ENCODE measurements at regions not wholly inside any gene's neighbourhood (a gene's known extent, or its start where the extent isn't known, plus 50 kb on each side); places are given as distances from the start of the nearest gene placed in this dataset.
A peak's percentile ranks its signal among the peaks of the same experiment; 100 is the strongest.

DNA sequence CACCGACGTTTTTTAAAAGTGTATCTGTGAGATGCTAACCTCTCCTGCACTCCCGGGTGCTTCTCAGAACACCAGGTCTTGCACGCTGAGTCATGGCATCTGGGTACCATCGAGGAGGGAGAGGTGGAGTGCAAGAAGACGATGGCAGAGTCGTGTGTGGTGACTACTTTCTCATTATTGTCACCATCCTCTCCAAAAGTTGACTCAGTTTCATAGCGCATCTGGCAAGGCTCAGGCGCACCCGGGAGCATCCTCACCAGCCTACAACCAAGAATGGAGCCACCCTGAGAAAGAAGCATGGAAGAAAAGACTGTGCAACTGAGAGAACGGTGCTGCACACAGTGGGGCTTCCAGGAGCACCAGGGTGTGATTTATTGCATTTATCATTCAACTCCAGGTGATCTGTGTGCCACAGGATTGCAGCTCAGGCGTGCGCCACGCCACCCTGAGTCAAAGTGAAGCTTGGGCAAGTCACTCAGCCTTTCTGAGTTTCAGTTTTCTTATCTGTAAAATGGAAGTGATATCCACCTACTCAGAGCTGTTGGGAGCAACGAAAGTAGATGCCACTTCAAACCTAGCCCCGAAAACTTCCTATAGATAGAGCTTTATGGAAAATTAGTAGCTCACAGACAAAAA is 65.4 kb downstream of the LINC01488 start:
- H4K20me1 ChIP-seq (ENCODE audit: control insufficient read depth, insufficient read depth), result no peaks in the 10 kb centered on the region
- no peaks in the 10 kb centered on the region; the same call in 2 of the 3 replicates for H3K9me3 ChIP-seq (replicated peaks; ENCODE audit: control insufficient read depth, insufficient read depth, low read length)
- DNase-seq (ENCODE audit: low read depth, low spot score), result peak; percentile 45
- SMC1A ChIA-PET (ENCODE audit: uncharacterized antibody, unreplicated experiment), result interaction anchor here (0.6 to 1.3 kb wide), 3 partner anchors 249 to 288 kb away, joined by 3 to 4 read pairs (median 3); no protein-coding TSS in a partner anchor
- peak; percentile 90 for ATAC-seq
- CTCF ChIA-PET, result interaction anchor here (0.5 to 2.0 kb wide), 5 partner anchors 18 to 445 kb away, joined by 3 to 7 read pairs (median 3); no protein-coding TSS in a partner anchor
- FAIRE-seq, result peak; percentile 91
- peaks cover 8% of the 10 kb centered on the region; the same call in 1 of the 2 replicates for H3K4me1 ChIP-seq (ENCODE audit: control insufficient read depth, insufficient read depth, low read length)
- H2AFZ ChIP-seq (ENCODE audit: control insufficient read depth, low read depth, low read length), result no peak overlapping the region
- POLR2A ChIA-PET, result no interaction called here
- no peaks in the 10 kb centered on the region; a peak in 1 of 4 replicates for H3K27me3 ChIP-seq (replicated peaks in 1 of 2; ENCODE audit: control insufficient read depth in 2 of 2, insufficient read depth in 2 of 2, low read length in 1 of 2)
- H3K27ac ChIP-seq (ENCODE audit: control insufficient read depth, insufficient read depth), result no peak overlapping the region
- intact Hi-C loops (cut with micrococcal nuclease; ENCODE audit: unreplicated experiment) (no loop called here), in situ Hi-C loops (cut with MboI) (no loop called here)
- no peaks in the 10 kb centered on the region for H3K36me3 ChIP-seq (ENCODE audit: control insufficient read depth in 2 of 2, insufficient read depth in 2 of 2, low read length in 1 of 2)
- no peak overlapping the region for H3K9ac ChIP-seq (ENCODE audit: control insufficient read depth, insufficient read depth, low read length)
- no peaks in the 10 kb centered on the region for H3K79me2 ChIP-seq (ENCODE audit: control insufficient read depth, insufficient read depth, low read length)
- BruUV-seq (replicated peaks), result no TSS peak
- peak overlapping the region; percentile 45; the same call in 1 of the 2 replicates for H3K4me2 ChIP-seq (ENCODE audit: control insufficient read depth, insufficient read depth)
- 0% methylated on average over 16 of the region's 16 CpGs for WGBS (ENCODE audit: insufficient coverage, insufficient replicate concordance, low lambda C conversion rate, missing lambda C conversion rate)
- no peak overlapping the region for H3K4me3 ChIP-seq
- RAD21 ChIA-PET (ENCODE audit: unreplicated experiment), result interaction anchor here (1.1 to 2.1 kb wide), 2 partner anchors 249 to 416 kb away, joined by 3 to 13 read pairs; no protein-coding TSS in a partner anchor
- TF ChIP-seq, protein P1, sequence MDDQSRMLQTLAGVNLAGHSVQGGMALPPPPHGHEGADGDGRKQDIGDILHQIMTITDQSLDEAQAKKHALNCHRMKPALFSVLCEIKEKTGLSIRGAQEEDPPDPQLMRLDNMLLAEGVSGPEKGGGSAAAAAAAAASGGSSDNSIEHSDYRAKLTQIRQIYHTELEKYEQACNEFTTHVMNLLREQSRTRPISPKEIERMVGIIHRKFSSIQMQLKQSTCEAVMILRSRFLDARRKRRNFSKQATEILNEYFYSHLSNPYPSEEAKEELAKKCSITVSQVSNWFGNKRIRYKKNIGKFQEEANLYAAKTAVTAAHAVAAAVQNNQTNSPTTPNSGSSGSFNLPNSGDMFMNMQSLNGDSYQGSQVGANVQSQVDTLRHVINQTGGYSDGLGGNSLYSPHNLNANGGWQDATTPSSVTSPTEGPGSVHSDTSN (IDR thresholded peaks at IDR 0.05; ENCODE audit: insufficient replicate concordance, low read depth, low read length), result peak; percentile 36
- no peak for TF ChIP-seq MXI1 (IDR thresholded peaks at IDR 0.05; ENCODE audit: low read depth, low read length)
- TF ChIP-seq POLR2A (IDR thresholded peaks at IDR 0.05; ENCODE audit: low read depth, low read length), result no peak
- TF ChIP-seq PAX5 (IDR thresholded peaks at IDR 0.05; ENCODE audit: borderline replicate concordance, low read depth, low read length), result 0 out of 2 replicates have a peak, but pooled peaks have one; percentile 38
- no peak for TF ChIP-seq GATAD2B (conservative IDR thresholded peaks at IDR 0.05; ENCODE audit: low read depth)
- TF ChIP-seq, protein P2, sequence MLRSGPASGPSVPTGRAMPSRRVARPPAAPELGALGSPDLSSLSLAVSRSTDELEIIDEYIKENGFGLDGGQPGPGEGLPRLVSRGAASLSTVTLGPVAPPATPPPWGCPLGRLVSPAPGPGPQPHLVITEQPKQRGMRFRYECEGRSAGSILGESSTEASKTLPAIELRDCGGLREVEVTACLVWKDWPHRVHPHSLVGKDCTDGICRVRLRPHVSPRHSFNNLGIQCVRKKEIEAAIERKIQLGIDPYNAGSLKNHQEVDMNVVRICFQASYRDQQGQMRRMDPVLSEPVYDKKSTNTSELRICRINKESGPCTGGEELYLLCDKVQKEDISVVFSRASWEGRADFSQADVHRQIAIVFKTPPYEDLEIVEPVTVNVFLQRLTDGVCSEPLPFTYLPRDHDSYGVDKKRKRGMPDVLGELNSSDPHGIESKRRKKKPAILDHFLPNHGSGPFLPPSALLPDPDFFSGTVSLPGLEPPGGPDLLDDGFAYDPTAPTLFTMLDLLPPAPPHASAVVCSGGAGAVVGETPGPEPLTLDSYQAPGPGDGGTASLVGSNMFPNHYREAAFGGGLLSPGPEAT (IDR thresholded peaks at IDR 0.05; ENCODE audit: low read depth), result peak; percentile 18; the same call in 1 of the 2 replicates
- TF ChIP-seq RUNX3 (IDR thresholded peaks at IDR 0.05; ENCODE audit: low read length), result peak; percentile 32; the same call in 1 of the 2 replicates
- 0 out of 2 replicates have a peak, but pooled peaks have one; percentile 3 for TF ChIP-seq RAD21 (IDR thresholded peaks at IDR 0.05; ENCODE audit: insufficient read depth, low read depth, low read length)
- no peak for TF ChIP-seq HDAC6 (IDR thresholded peaks at IDR 0.05; ENCODE audit: unreplicated experiment)
- TF ChIP-seq BCL11A (IDR thresholded peaks at IDR 0.05; ENCODE audit: low read depth, low read length), result 0 out of 2 replicates have a peak, but pooled peaks have one; percentile 24
- TF ChIP-seq DPF2 (IDR thresholded peaks at IDR 0.05), result peak; percentile 38; the same call in 1 of the 2 replicates
- peak; percentile 68 for TF ChIP-seq IRF4 (IDR thresholded peaks at IDR 0.05; ENCODE audit: low read depth, low read length)
- TF ChIP-seq JUNB (IDR thresholded peaks at IDR 0.05), result peak; percentile 68
- TF ChIP-seq IKZF2 (IDR thresholded peaks at IDR 0.05), result peak; percentile 27 to 50; a peak in 1 of 4 replicates
- TF ChIP-seq, protein P3, sequence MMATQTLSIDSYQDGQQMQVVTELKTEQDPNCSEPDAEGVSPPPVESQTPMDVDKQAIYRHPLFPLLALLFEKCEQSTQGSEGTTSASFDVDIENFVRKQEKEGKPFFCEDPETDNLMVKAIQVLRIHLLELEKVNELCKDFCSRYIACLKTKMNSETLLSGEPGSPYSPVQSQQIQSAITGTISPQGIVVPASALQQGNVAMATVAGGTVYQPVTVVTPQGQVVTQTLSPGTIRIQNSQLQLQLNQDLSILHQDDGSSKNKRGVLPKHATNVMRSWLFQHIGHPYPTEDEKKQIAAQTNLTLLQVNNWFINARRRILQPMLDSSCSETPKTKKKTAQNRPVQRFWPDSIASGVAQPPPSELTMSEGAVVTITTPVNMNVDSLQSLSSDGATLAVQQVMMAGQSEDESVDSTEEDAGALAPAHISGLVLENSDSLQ (IDR thresholded peaks at IDR 0.05), result peak; percentile 58
- TF ChIP-seq, protein P4, sequence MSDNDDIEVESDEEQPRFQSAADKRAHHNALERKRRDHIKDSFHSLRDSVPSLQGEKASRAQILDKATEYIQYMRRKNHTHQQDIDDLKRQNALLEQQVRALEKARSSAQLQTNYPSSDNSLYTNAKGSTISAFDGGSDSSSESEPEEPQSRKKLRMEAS (IDR thresholded peaks at IDR 0.05; ENCODE audit: low read depth, low read length), result no peak
- peak in 1 of 2 experiments; percentile 80; a peak in 2 of 4 replicates for TF ChIP-seq BHLHE40 (IDR thresholded peaks at IDR 0.05; ENCODE audit: borderline replicate concordance in 1 of 2, low read depth in 2 of 2, low read length in 1 of 2)
- TF ChIP-seq, protein P5, sequence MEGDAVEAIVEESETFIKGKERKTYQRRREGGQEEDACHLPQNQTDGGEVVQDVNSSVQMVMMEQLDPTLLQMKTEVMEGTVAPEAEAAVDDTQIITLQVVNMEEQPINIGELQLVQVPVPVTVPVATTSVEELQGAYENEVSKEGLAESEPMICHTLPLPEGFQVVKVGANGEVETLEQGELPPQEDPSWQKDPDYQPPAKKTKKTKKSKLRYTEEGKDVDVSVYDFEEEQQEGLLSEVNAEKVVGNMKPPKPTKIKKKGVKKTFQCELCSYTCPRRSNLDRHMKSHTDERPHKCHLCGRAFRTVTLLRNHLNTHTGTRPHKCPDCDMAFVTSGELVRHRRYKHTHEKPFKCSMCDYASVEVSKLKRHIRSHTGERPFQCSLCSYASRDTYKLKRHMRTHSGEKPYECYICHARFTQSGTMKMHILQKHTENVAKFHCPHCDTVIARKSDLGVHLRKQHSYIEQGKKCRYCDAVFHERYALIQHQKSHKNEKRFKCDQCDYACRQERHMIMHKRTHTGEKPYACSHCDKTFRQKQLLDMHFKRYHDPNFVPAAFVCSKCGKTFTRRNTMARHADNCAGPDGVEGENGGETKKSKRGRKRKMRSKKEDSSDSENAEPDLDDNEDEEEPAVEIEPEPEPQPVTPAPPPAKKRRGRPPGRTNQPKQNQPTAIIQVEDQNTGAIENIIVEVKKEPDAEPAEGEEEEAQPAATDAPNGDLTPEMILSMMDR (IDR thresholded peaks at IDR 0.05 in 2 of 3, conservative IDR thresholded peaks at IDR 0.05 in 1 of 3; ENCODE audit: control insufficient read depth in 2 of 3, extremely low read depth in 1 of 3, insufficient read depth in 1 of 3, low read depth in 3 of 3, low read length in 3 of 3), result 0 out of 6 replicates have a peak, but pooled peaks of 1 of the 3 experiments have one; percentile 9
